EH (cell line): ENCODE measurements at regions not wholly inside any gene's neighbourhood (a gene's known extent, or its start where the extent isn't known, plus 50 kb on each side); places are given as distances from the start of the nearest gene placed in this dataset.
"Not testable (repeated sequence)": the region's sequence is repeated elsewhere in the genome, so short reads cannot be mapped to it uniquely, and the experiment has no call there.

Experiments
- DNase-seq: peaks from one replicate; pipeline ENCODE4 v3.0.0-alpha.2; 2015; ENCODE audit warnings: low read depth

GRCh38 chr3:147333098-147333497 is 73.2 kb downstream of the ZIC4 start:
- no peak for DNase-seq

- DNase-seq: no peak
These were observed 77.6 kb downstream of the ZIC4 start for GRCh38 chr3:147328711-147329110.

DNA sequence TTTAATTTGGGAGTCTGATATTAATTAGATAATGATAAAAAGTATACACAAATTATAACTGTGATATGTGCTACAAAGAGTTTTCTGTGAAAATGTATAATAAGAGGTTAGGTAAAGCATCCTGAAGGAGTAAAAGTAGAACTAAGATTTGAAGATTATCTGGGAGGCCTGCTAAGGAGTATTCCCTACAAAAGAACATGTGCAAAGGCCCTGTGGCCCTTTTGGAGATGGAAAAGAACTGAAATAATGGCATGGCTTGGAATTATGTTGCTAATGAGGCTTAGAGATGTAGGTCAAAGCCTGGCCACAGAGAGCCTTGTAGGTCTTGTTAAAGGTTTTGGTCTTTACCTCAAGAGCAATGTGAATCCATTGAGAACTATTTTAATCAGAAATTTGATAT is 82.0 kb downstream of the ZIC4 start:
- no peak for DNase-seq

DNA sequence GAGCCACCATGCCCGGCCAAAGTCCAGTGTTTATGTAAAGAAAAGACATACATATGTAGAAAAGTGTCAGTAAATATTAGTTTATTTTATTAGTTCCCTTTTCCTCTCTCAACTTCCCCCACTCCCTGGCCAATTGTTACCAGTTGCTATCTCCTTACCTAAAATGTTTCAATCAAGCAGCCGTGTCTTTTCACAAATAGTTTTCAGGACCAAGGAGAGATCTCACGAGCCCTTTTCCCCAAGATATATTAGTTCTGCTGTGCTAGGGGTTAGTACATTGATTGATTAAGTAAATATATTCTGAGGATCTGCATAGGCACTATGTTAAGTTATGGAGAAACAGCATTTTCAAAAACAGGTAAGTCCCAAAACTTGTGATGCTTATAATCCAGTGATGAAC is 87.4 kb downstream of the ZIC4 start:
- peak; percentile 25 for DNase-seq

DNA sequence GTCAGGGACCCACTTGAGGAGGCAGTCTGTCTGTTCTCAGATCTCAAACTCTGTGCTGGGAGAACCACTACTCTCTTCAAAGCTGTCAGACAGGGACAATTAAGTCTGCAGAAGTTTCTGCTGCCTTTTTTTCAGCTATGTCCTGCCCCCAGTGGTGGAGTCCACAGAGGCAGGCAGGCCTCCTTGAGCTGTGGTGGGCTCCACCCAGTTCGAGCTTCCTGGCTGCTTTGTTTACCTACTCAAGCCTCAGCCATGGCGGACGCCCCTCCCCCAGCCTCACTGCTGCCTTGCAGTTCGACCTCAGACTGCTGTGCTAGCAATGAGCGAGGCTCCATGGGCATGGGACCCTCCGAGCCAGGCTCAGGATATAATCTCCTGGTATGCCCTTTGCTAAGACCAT is 89.3 kb downstream of the ZIC4 start:
- DNase-seq: not testable (repeated sequence)

GRCh38 chr3:147313513-147313912 is 92.8 kb downstream of the ZIC4 start:
- no peak for DNase-seq

DNA sequence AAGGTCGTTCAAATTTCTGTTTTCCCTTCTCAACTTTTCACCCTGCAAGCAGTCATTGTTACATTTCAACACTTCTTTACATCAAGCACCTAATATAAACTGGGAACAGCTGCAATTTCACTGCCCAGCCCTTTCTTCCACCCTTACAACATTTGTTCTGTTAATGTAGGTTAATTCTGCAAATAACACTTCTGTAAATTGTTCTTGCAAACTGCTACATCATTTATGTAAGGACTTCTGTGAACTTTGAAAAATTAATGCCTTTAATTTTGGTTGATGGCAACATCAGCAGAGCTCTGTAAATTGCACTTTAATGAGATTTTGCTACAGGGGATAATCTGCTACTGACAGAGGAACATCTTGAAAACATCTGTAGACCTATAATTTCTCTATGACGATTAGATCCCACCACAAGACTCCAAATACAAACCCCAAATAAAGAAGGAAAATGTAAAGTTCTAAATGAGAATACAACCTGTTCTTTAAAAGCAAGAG is 93.5 kb downstream of the ZIC4 start:
- DNase-seq: no peak

GRCh38 chr3:147311716-147312115 is 94.6 kb downstream of the ZIC4 start:
- no peak for DNase-seq

DNA sequence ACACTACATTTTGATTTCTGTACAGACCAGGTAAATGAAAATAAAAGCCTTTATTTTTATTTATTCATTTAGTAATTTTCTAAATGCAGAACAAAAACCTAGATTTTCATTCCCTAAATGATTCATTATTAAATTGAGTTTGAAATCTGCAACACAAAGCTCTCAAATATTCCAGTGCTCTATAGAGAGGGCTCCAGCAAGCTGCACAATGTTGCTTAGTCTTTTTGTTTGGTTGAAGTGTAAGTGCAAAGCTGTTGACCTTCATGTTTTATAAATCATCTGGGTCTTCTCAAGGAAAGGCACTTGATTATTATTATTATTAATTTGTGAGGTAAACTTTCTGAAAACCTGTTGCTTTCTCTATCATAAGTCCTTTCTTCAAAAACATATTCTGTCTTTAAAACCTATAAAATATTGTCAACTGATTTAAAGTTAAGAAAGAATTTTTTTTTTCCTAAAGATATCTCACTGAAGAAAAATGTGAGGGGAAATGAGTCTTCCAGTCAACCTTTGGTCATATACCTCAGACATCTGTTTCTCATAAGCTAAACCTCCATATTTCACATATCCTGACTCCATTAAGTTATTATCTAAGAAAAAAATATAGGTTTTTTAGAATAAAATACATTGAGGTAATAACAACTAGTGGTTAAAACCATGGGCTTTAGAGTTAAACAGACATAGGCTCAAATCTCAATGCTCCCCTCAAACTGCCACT is 100.7 kb downstream of the ZIC4 start:
- peak; percentile 67 for DNase-seq

GRCh38 chr3:147304756-147305155 is 101.6 kb downstream of the ZIC4 start:
- peak; percentile 34 for DNase-seq

GRCh38 chr3:147301781-147302180 is 104.6 kb downstream of the ZIC4 start:
- DNase-seq: no peak

DNA sequence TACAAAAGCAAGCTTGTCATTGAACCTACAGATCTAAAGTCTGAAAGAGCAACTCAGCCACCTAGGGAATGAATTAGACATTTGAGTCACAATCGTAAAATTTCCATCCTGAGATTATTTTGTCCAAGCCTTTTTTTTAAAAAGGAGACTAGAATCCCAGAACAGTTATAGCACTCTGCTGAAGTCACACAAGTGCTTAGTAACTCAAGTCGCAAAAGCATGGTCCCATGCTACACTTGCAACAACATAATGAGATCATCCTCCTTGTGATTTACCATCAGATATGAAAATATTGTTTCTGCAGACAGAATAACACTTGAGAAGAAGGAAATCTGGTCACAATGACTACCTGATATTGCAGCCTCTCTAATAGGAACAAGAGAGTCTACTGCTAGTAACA is 106.7 kb downstream of the ZIC4 start:
- peak; percentile 48 for DNase-seq

- peak; percentile 99 for DNase-seq
These were observed 107.8 kb downstream of the ZIC4 start for GRCh38 chr3:147298511-147298982.

GRCh38 chr3:147297761-147298350 is 108.5 kb downstream of the ZIC4 start:
- DNase-seq: no peak

GRCh38 chr3:147287370-147287769 is 119.0 kb downstream of the ZIC4 start:
- DNase-seq: not testable (repeated sequence)

DNA sequence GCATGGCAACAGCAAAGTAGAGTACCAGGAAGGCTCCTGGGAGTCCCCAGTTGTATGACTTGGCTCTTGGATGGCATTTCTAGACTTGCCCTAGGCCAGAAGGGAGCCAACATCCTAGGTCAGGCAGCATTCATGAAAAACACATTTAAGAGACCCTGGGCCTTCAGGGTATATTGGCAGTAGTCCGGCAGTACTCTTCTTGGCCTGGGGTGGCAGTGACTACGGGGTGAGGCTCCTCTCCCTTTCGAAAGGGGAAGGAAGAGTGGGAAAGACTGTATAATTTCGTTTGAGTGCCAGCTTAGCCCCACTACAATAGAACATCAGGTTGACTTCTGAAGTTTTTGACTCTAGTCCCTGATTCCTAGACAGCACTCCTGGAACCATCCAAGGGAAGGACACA is 136.4 kb downstream of the ZIC4 start:
- DNase-seq: no peak

GRCh38 chr3:147267434-147267833 is 138.9 kb downstream of the ZIC4 start:
- peak; percentile 58 for DNase-seq

DNA sequence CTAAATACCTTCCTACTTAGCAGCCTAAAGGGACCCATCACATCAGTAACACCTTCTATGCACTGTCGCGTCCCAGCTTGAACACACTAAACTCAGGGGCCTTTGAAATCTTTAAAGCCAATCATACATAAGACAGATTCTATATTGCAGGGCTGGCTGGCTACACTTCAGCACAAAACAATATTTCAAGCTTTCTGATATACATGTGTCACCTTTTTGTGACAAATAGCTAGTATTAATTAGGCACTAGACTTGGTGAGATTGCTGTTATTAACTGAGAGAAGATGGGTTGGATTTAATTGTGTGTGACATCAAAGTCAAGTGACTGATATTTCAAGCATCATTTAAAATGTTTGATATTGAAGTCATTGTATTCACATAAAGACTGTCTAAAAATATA is 148.4 kb downstream of the ZIC4 start:
- DNase-seq: no peak

- no peak for DNase-seq
These were observed 149.6 kb downstream of the ZIC4 start for GRCh38 chr3:147256739-147257138.

DNA sequence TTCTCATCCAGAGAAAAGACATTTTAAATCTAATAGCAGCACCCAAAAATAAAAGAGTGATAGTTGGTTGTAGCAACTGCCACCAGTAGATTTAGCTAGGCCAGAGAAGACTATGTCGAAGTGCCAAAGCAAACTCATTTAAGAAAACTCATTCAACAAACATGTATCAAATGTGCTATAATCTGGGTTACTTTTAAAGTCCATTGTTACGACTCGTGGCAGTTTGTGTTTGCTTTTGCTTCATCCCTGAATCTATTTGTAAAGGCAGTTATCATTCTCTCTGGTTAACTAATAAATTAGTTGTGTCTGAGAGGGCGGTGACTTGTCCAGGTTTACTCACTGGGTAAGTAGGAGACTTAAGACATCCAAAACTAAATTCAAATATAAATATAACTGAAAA is 159.4 kb downstream of the ZIC4 start:
- DNase-seq: peak; percentile 56

DNA sequence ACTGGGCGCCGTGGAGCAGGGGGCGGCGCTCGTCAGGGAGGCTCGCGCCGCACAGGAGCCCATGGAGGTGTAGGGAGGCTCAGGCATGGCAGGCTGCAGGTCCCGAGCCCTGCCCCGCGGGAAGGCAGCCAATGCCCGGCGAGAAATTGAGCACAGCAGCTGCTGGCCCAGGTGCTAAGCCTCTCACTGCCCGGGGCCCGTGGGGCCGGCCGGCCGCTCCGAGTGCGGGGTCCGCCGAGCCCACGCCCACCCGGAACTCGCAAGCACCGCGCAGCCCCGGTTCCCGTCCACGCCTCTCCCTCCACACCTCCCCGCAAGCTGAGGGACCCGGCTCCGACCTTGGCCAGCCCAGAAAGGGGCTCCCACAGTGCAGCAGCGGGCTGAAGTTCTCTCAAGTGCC is 160.7 kb downstream of the ZIC4 start:
- not testable (repeated sequence) for DNase-seq

DNA sequence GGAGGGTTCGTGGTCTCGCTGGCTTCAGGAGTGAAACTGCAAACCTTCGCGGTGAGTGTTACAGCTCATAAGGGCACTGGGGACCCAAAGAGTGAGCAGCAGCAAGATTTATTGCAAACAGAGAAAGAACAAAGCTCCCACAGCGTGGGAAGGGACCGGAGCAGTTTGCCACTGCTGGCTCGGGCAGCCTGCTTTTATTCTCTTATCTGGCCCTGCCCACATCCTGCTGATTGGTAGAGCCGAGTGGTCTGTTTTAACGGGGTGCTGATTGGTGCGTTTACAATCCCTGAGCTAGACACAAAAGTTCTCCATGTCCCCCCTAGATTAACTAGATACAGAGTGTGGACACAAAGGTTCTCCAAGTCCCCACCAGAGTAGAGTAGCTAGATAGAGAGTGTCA is 161.3 kb downstream of the ZIC4 start:
- DNase-seq: not testable (repeated sequence)

- DNase-seq: no peak
These were observed 161.9 kb downstream of the ZIC4 start for GRCh38 chr3:147244397-147244796.

DNA sequence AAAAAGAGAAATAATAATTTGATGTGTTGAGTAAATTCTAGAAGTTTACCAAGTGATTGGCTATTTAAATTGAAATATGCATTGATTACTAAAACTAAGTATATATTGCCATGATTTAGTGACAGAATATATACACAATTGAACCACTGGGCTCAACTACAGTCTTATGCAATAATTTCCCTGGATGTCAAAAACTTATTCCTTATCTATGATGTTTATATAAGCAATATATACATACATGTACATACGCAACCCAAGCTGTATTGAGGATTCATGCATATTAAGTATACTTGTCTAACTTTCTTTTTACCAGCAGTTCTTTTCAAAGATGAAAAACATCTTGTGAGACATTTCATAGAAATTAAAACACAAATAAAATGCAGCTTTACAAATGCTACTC is 165.8 kb downstream of the ZIC4 start:
- no peak for DNase-seq
